Uterus (tissue), 3 donors: ENCODE measurements at regions not wholly inside any gene's neighbourhood (a gene's known extent, or its start where the extent isn't known, plus 50 kb on each side); places are given as distances from the start of the nearest gene placed in this dataset.

Experiments
- DNase-seq, 2 donors: peaks; one replicate each; pipeline ENCODE4 v3.0.0-alpha.2; 2019 to 2020
- H3K27ac ChIP-seq, 2 donors: fragments of 200-600 bp; sonication (generic); 1 replicate in 1 of 2; 2 replicates in 1 of 2; pipeline ENCODE4 v1.5.1; 2016 to 2018
- H3K27me3 ChIP-seq, 2 donors: fragments of 200-600 bp; sonication (generic); one replicate each; pipeline ENCODE4 v1.5.1; 2018 to 2019; ENCODE audit warnings: control low read depth in 1 of 2
- H3K36me3 ChIP-seq, 2 donors: fragments of 200-600 bp; sonication (generic); one replicate each; pipeline ENCODE4 v1.5.1; 2019; ENCODE audit warnings: control low read depth in 1 of 2
- H3K4me1 ChIP-seq, 2 donors: fragments of 200-600 bp; sonication (generic); one replicate each; pipeline ENCODE4 v1.5.1; 2018 to 2019; ENCODE audit warnings: control low read depth in 1 of 2
- H3K4me3 ChIP-seq, 2 donors: fragments of 200-600 bp; sonication (generic); 1 replicate in 1 of 2; 2 replicates in 1 of 2; pipeline ENCODE4 v1.5.1; 2018 to 2019; ENCODE audit warnings: mild to moderate bottlenecking in 1 of 2
- H3K9me3 ChIP-seq, 2 donors: fragments of 200-600 bp; sonication (generic); one replicate each; pipeline ENCODE4 v1.5.1; 2019; ENCODE audit warnings: control low read depth in 1 of 2
- POLR2A ChIP-seq, 2 donors: fragments of 450-650 bp; IDR thresholded peaks; one replicate each; pipeline ENCODE4 v1.6.1; 2016; ENCODE audit warnings: antibody characterized with exemption in 2 of 2, mild to moderate bottlenecking in 1 of 2, moderate library complexity in 1 of 2
- intact Hi-C: fragments of 100-400 bp; cut with DNase I; formaldehyde crosslinking; loops from one replicate; pipeline ENCODE4 v1.15.1; 2023; ENCODE audit warnings: low total_unique reads
- TF ChIP-seq, protein P1 (sequence below), 4 experiments: fragments of 200-600 bp in 2 of 4; fragments of 450-650 bp in 2 of 4; sonication (generic) in 2 of 4; IDR thresholded peaks; one replicate each; pipeline ENCODE4 v1.5.1; 2016 to 2019; ENCODE audit warnings: antibody characterized with exemption in 4 of 4, mild to moderate bottlenecking in 2 of 4, moderate library complexity in 1 of 4
- donor health status: DM: yes; HTN: yes; CAD: no.

GRCh38 chr17:12568358-12569251 lies 97.1 kb upstream of the MYOCD start:
- no peak overlapping the region for H3K4me3 ChIP-seq
- H3K9me3 ChIP-seq, result no peaks in the 10 kb centered on the region
- intact Hi-C loops, result no loop called here
- H3K27me3 ChIP-seq, result no peaks in the 10 kb centered on the region
- TF ChIP-seq, protein P1, sequence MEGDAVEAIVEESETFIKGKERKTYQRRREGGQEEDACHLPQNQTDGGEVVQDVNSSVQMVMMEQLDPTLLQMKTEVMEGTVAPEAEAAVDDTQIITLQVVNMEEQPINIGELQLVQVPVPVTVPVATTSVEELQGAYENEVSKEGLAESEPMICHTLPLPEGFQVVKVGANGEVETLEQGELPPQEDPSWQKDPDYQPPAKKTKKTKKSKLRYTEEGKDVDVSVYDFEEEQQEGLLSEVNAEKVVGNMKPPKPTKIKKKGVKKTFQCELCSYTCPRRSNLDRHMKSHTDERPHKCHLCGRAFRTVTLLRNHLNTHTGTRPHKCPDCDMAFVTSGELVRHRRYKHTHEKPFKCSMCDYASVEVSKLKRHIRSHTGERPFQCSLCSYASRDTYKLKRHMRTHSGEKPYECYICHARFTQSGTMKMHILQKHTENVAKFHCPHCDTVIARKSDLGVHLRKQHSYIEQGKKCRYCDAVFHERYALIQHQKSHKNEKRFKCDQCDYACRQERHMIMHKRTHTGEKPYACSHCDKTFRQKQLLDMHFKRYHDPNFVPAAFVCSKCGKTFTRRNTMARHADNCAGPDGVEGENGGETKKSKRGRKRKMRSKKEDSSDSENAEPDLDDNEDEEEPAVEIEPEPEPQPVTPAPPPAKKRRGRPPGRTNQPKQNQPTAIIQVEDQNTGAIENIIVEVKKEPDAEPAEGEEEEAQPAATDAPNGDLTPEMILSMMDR (IDR thresholded peaks at IDR 0.05), result no peak
- TF ChIP-seq POLR2A (IDR thresholded peaks at IDR 0.05), result no peak
- H3K4me1 ChIP-seq, result no peaks in the 10 kb centered on the region
- H3K27ac ChIP-seq, result no peak overlapping the region
- no peak for DNase-seq
- H3K36me3 ChIP-seq, result no peaks in the 10 kb centered on the region

- DNase-seq, result no peak
- intact Hi-C loops, result no loop called here
- no peaks in the 10 kb centered on the region for H3K27me3 ChIP-seq
- peaks cover 0 to 4% of the 10 kb centered on the region in 2 donors for H3K4me1 ChIP-seq
- no peak overlapping the region for H3K27ac ChIP-seq
- H3K4me3 ChIP-seq, result no peak overlapping the region
- TF ChIP-seq, protein P1 (IDR thresholded peaks at IDR 0.05), result no peak
- TF ChIP-seq POLR2A (IDR thresholded peaks at IDR 0.05), result no peak
- no peaks in the 10 kb centered on the region for H3K36me3 ChIP-seq
- no peaks in the 10 kb centered on the region for H3K9me3 ChIP-seq
These were observed 94.1 kb upstream of the MYOCD start for GRCh38 chr17:12571606-12572005.

DNA sequence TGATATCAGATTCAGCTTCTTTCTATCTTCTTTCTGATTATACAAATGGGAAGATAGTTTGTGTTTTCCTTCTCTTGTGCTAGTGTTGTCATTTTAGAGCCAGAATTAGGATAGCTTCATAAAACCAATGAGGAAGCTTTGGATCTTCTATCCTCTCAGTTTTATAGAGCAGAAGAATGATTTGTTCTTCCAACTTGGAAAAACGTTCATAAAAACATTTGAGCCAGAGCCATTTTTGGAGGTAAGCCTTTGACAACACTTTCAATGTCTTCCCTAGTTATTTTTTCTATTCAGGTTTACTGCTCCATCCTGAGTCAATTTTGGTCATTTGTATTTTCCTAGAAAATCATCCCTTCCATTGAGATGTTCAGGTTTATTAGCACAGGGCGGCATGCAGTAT lies 91.2 kb upstream of the MYOCD start:
- peaks cover 0 to 4% of the 10 kb centered on the region in 2 donors for H3K4me1 ChIP-seq
- no peak overlapping the region for H3K4me3 ChIP-seq
- H3K9me3 ChIP-seq, result no peaks in the 10 kb centered on the region
- no peak overlapping the region for H3K27ac ChIP-seq
- no peaks in the 10 kb centered on the region for H3K36me3 ChIP-seq
- intact Hi-C loops, result no loop called here
- no peak for DNase-seq
- no peaks in the 10 kb centered on the region for H3K27me3 ChIP-seq
- TF ChIP-seq, protein P1 (IDR thresholded peaks at IDR 0.05), result no peak
- TF ChIP-seq POLR2A (IDR thresholded peaks at IDR 0.05), result no peak

- H3K27me3 ChIP-seq, result no peaks in the 10 kb centered on the region
- DNase-seq, result no peak
- H3K4me1 ChIP-seq, result peaks cover 0 to 4% of the 10 kb centered on the region in 2 donors
- TF ChIP-seq, protein P1 (IDR thresholded peaks at IDR 0.05), result no peak
- TF ChIP-seq POLR2A (IDR thresholded peaks at IDR 0.05), result no peak
- H3K36me3 ChIP-seq, result no peaks in the 10 kb centered on the region
- no peaks in the 10 kb centered on the region for H3K9me3 ChIP-seq
- intact Hi-C loops, result no loop called here
- no peak overlapping the region for H3K4me3 ChIP-seq
- no peak overlapping the region for H3K27ac ChIP-seq
These were observed 90.0 kb upstream of the MYOCD start for GRCh38 chr17:12575641-12576040.

- no peak for DNase-seq
- intact Hi-C loops, result no loop called here
- Histone ChIP-seq H3K4me3 (no peak overlapping the region), H3K4me1 (peaks cover 0 to 4% of the 10 kb centered on the region in 2 donors), H3K9me3 (no peaks in the 10 kb centered on the region), H3K36me3 (no peaks in the 10 kb centered on the region), H3K27ac (peak overlapping the region in 1 of 2 donors; percentile 76), H3K27me3 (no peaks in the 10 kb centered on the region)
- TF ChIP-seq, protein P1 (IDR thresholded peaks at IDR 0.05), result no peak
- TF ChIP-seq POLR2A (IDR thresholded peaks at IDR 0.05), result no peak
These were observed 86.4 kb upstream of the MYOCD start for GRCh38 chr17:12579288-12579687.
